ENCODE measurements at regions not wholly inside any gene's neighbourhood (a gene's known extent, or its start where the extent isn't known, plus 50 kb on each side); places are given as distances from the start of the nearest gene placed in this dataset.

- Histone ChIP-seq H3K9me3 (ENCODE audit: control insufficient read depth in 5 of 5, low read length in 5 of 5) (no peaks in the 10 kb centered on the region), H3K36me3 (ENCODE audit: control insufficient read depth in 5 of 5, insufficient read depth in 5 of 5, low read length in 5 of 5) (no peaks in the 10 kb centered on the region), H3K27ac (ENCODE audit: low read depth, low read length) (no peak overlapping the region), H3K4me1 (ENCODE audit: control insufficient read depth in 5 of 5, insufficient read depth in 5 of 5, low read length in 5 of 5) (no peaks in the 10 kb centered on the region), H3K4me3 (ENCODE audit: low read depth in 1 of 5, low read length in 5 of 5) (no peak overlapping the region), H3K9ac (ENCODE audit: low read length in 5 of 5) (no peak overlapping the region), H3K27me3 (ENCODE audit: control insufficient read depth in 5 of 5, insufficient read depth in 4 of 5, low read length in 5 of 5) (no peaks in the 10 kb centered on the region)
These were observed 182.7 kb upstream of the SCN7A start for GRCh38 chr2:166676716-166677115.

GRCh38 chr2:166675553-166675952, 181.5 kb upstream of the SCN7A start:
- Histone ChIP-seq H3K27me3 (ENCODE audit: control insufficient read depth in 5 of 5, insufficient read depth in 4 of 5, low read length in 5 of 5) (no peaks in the 10 kb centered on the region), H3K4me1 (ENCODE audit: control insufficient read depth in 5 of 5, insufficient read depth in 5 of 5, low read length in 5 of 5) (no peaks in the 10 kb centered on the region), H3K27ac (ENCODE audit: low read depth, low read length) (no peak overlapping the region), H3K36me3 (ENCODE audit: control insufficient read depth in 5 of 5, insufficient read depth in 5 of 5, low read length in 5 of 5) (no peaks in the 10 kb centered on the region), H3K4me3 (ENCODE audit: low read depth in 1 of 5, low read length in 5 of 5) (no peak overlapping the region), H3K9ac (ENCODE audit: low read length in 5 of 5) (no peak overlapping the region), H3K9me3 (ENCODE audit: control insufficient read depth in 5 of 5, low read length in 5 of 5) (no peaks in the 10 kb centered on the region)

- no peaks in the 10 kb centered on the region for H3K27me3 ChIP-seq (ENCODE audit: control insufficient read depth in 5 of 5, insufficient read depth in 4 of 5, low read length in 5 of 5)
- no peaks in the 10 kb centered on the region for H3K36me3 ChIP-seq (ENCODE audit: control insufficient read depth in 5 of 5, insufficient read depth in 5 of 5, low read length in 5 of 5)
- no peaks in the 10 kb centered on the region for H3K9me3 ChIP-seq (ENCODE audit: control insufficient read depth in 5 of 5, low read length in 5 of 5)
- H3K4me3 ChIP-seq (ENCODE audit: low read depth in 1 of 5, low read length in 5 of 5): no peak overlapping the region
- no peak overlapping the region for H3K9ac ChIP-seq (ENCODE audit: low read length in 5 of 5)
- no peaks in the 10 kb centered on the region for H3K4me1 ChIP-seq (ENCODE audit: control insufficient read depth in 5 of 5, insufficient read depth in 5 of 5, low read length in 5 of 5)
- H3K27ac ChIP-seq (ENCODE audit: low read depth, low read length): no peak overlapping the region
These were observed 179.9 kb upstream of the SCN7A start for GRCh38 chr2:166673986-166674385.

GRCh38 chr2:166671801-166672200, 177.8 kb upstream of the SCN7A start:
- Histone ChIP-seq H3K4me3 (ENCODE audit: low read depth in 1 of 5, low read length in 5 of 5) (no peak overlapping the region), H3K9ac (ENCODE audit: low read length in 5 of 5) (no peak overlapping the region), H3K27ac (ENCODE audit: low read depth, low read length) (no peak overlapping the region), H3K27me3 (ENCODE audit: control insufficient read depth in 5 of 5, insufficient read depth in 4 of 5, low read length in 5 of 5) (no peaks in the 10 kb centered on the region), H3K36me3 (ENCODE audit: control insufficient read depth in 5 of 5, insufficient read depth in 5 of 5, low read length in 5 of 5) (no peaks in the 10 kb centered on the region), H3K4me1 (ENCODE audit: control insufficient read depth in 5 of 5, insufficient read depth in 5 of 5, low read length in 5 of 5) (no peaks in the 10 kb centered on the region), H3K9me3 (ENCODE audit: control insufficient read depth in 5 of 5, low read length in 5 of 5) (no peaks in the 10 kb centered on the region)

GRCh38 chr2:166671235-166671634, 177.2 kb upstream of the SCN7A start:
- Histone ChIP-seq H3K36me3 (ENCODE audit: control insufficient read depth in 5 of 5, insufficient read depth in 5 of 5, low read length in 5 of 5) (no peaks in the 10 kb centered on the region), H3K27ac (ENCODE audit: low read depth, low read length) (no peak overlapping the region), H3K9me3 (ENCODE audit: control insufficient read depth in 5 of 5, low read length in 5 of 5) (no peaks in the 10 kb centered on the region), H3K4me1 (ENCODE audit: control insufficient read depth in 5 of 5, insufficient read depth in 5 of 5, low read length in 5 of 5) (no peaks in the 10 kb centered on the region), H3K4me3 (ENCODE audit: low read depth in 1 of 5, low read length in 5 of 5) (no peak overlapping the region), H3K27me3 (ENCODE audit: control insufficient read depth in 5 of 5, insufficient read depth in 4 of 5, low read length in 5 of 5) (no peaks in the 10 kb centered on the region), H3K9ac (ENCODE audit: low read length in 5 of 5) (no peak overlapping the region)

- Histone ChIP-seq H3K36me3 (ENCODE audit: control insufficient read depth in 5 of 5, insufficient read depth in 5 of 5, low read length in 5 of 5) (no peaks in the 10 kb centered on the region), H3K4me1 (ENCODE audit: control insufficient read depth in 5 of 5, insufficient read depth in 5 of 5, low read length in 5 of 5) (no peaks in the 10 kb centered on the region), H3K27ac (ENCODE audit: low read depth, low read length) (no peak overlapping the region)
These were observed 172.2 kb upstream of the SCN7A start for GRCh38 chr2:166665991-166666940.

GRCh38 chr2:166661824-166662223, 167.8 kb upstream of the SCN7A start:
- Histone ChIP-seq H3K4me1 (ENCODE audit: control insufficient read depth in 5 of 5, insufficient read depth in 5 of 5, low read length in 5 of 5) (no peaks in the 10 kb centered on the region), H3K4me3 (ENCODE audit: low read depth in 1 of 5, low read length in 5 of 5) (no peak overlapping the region), H3K9me3 (ENCODE audit: control insufficient read depth in 5 of 5, low read length in 5 of 5) (no peaks in the 10 kb centered on the region), H3K36me3 (ENCODE audit: control insufficient read depth in 5 of 5, insufficient read depth in 5 of 5, low read length in 5 of 5) (no peaks in the 10 kb centered on the region), H3K9ac (ENCODE audit: low read length in 5 of 5) (no peak overlapping the region), H3K27me3 (ENCODE audit: control insufficient read depth in 5 of 5, insufficient read depth in 4 of 5, low read length in 5 of 5) (no peaks in the 10 kb centered on the region), H3K27ac (ENCODE audit: low read depth, low read length) (no peak overlapping the region)

More at GRCh38 chr2:166665991-166666940, 172.2 kb upstream of the SCN7A start:
- H3K9me3 ChIP-seq (ENCODE audit: control insufficient read depth in 5 of 5, low read length in 5 of 5): no peaks in the 10 kb centered on the region
- no peak overlapping the region for H3K4me3 ChIP-seq (ENCODE audit: low read depth in 1 of 5, low read length in 5 of 5)
- H3K27me3 ChIP-seq (ENCODE audit: control insufficient read depth in 5 of 5, insufficient read depth in 4 of 5, low read length in 5 of 5): no peaks in the 10 kb centered on the region
- H3K9ac ChIP-seq (ENCODE audit: low read length in 5 of 5): no peak overlapping the region

GRCh38 chr2:166661391-166661790, 167.3 kb upstream of the SCN7A start:
- H3K27me3 ChIP-seq (ENCODE audit: control insufficient read depth in 5 of 5, insufficient read depth in 4 of 5, low read length in 5 of 5): no peaks in the 10 kb centered on the region
- no peak overlapping the region for H3K4me3 ChIP-seq (ENCODE audit: low read depth in 1 of 5, low read length in 5 of 5)
- H3K27ac ChIP-seq (ENCODE audit: low read depth, low read length): no peak overlapping the region
- no peaks in the 10 kb centered on the region for H3K4me1 ChIP-seq (ENCODE audit: control insufficient read depth in 5 of 5, insufficient read depth in 5 of 5, low read length in 5 of 5)
- H3K36me3 ChIP-seq (ENCODE audit: control insufficient read depth in 5 of 5, insufficient read depth in 5 of 5, low read length in 5 of 5): no peaks in the 10 kb centered on the region
- no peaks in the 10 kb centered on the region for H3K9me3 ChIP-seq (ENCODE audit: control insufficient read depth in 5 of 5, low read length in 5 of 5)
- H3K9ac ChIP-seq (ENCODE audit: low read length in 5 of 5): no peak overlapping the region

- H3K27me3 ChIP-seq (ENCODE audit: control insufficient read depth in 5 of 5, insufficient read depth in 4 of 5, low read length in 5 of 5): no peaks in the 10 kb centered on the region
- no peaks in the 10 kb centered on the region for H3K9me3 ChIP-seq (ENCODE audit: control insufficient read depth in 5 of 5, low read length in 5 of 5)
- no peak overlapping the region for H3K27ac ChIP-seq (ENCODE audit: low read depth, low read length)
- no peak overlapping the region for H3K9ac ChIP-seq (ENCODE audit: low read length in 5 of 5)
- no peak overlapping the region for H3K4me3 ChIP-seq (ENCODE audit: low read depth in 1 of 5, low read length in 5 of 5)
- H3K4me1 ChIP-seq (ENCODE audit: control insufficient read depth in 5 of 5, insufficient read depth in 5 of 5, low read length in 5 of 5): no peaks in the 10 kb centered on the region
- no peaks in the 10 kb centered on the region for H3K36me3 ChIP-seq (ENCODE audit: control insufficient read depth in 5 of 5, insufficient read depth in 5 of 5, low read length in 5 of 5)
These were observed 164.9 kb upstream of the SCN7A start for GRCh38 chr2:166658901-166659300.

GRCh38 chr2:166653185-166653813, 159.2 kb upstream of the SCN7A start:
- Histone ChIP-seq H3K27me3 (ENCODE audit: control insufficient read depth in 5 of 5, insufficient read depth in 4 of 5, low read length in 5 of 5) (no peaks in the 10 kb centered on the region), H3K4me3 (ENCODE audit: low read depth in 1 of 5, low read length in 5 of 5) (no peak overlapping the region), H3K9me3 (ENCODE audit: control insufficient read depth in 5 of 5, low read length in 5 of 5) (no peaks in the 10 kb centered on the region)

More at GRCh38 chr2:166653185-166653813, 159.2 kb upstream of the SCN7A start:
- no peaks in the 10 kb centered on the region for H3K36me3 ChIP-seq (ENCODE audit: control insufficient read depth in 5 of 5, insufficient read depth in 5 of 5, low read length in 5 of 5)
- H3K4me1 ChIP-seq (ENCODE audit: control insufficient read depth in 5 of 5, insufficient read depth in 5 of 5, low read length in 5 of 5): no peaks in the 10 kb centered on the region
- H3K9ac ChIP-seq (ENCODE audit: low read length in 5 of 5): no peak overlapping the region
- H3K27ac ChIP-seq (ENCODE audit: low read depth, low read length): no peak overlapping the region

All from subcutaneous abdominal adipose tissue (tissue), 5 donors.